Fibroblast of villous mesenchyme (primary cell): ENCODE measurements at regions not wholly inside any gene's neighbourhood (a gene's known extent, or its start where the extent isn't known, plus 50 kb on each side); places are given as distances from the start of the nearest gene placed in this dataset.
"Not testable (repeated sequence)": the region's sequence is repeated elsewhere in the genome, so short reads cannot be mapped to it uniquely, and the experiment has no call there.

ENCODE experiments used
- DNase-seq: peaks from one replicate; pipeline ENCODE4 v3.0.0-alpha.2; 2010; ENCODE audit warnings: low read depth
- H3K4me3 ChIP-seq: 2 replicates; pipeline ENCODE4 v1.5.1; 2011; ENCODE audit warnings: low read depth, mild to moderate bottlenecking, low read length
- TF ChIP-seq, protein P1 (sequence below): IDR thresholded peaks from 2 replicates; pipeline ENCODE4 v1.5.1; 2012; ENCODE audit warnings: low read depth, mild to moderate bottlenecking, low read length; ENCODE audit not compliant: insufficient read depth

GRCh38 chr13:85562282-85562681, 236.9 kb downstream of the SLITRK6 start:
- H3K4me3 ChIP-seq, result no peak overlapping the region
- TF ChIP-seq, protein P1, sequence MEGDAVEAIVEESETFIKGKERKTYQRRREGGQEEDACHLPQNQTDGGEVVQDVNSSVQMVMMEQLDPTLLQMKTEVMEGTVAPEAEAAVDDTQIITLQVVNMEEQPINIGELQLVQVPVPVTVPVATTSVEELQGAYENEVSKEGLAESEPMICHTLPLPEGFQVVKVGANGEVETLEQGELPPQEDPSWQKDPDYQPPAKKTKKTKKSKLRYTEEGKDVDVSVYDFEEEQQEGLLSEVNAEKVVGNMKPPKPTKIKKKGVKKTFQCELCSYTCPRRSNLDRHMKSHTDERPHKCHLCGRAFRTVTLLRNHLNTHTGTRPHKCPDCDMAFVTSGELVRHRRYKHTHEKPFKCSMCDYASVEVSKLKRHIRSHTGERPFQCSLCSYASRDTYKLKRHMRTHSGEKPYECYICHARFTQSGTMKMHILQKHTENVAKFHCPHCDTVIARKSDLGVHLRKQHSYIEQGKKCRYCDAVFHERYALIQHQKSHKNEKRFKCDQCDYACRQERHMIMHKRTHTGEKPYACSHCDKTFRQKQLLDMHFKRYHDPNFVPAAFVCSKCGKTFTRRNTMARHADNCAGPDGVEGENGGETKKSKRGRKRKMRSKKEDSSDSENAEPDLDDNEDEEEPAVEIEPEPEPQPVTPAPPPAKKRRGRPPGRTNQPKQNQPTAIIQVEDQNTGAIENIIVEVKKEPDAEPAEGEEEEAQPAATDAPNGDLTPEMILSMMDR, result no peak

DNA sequence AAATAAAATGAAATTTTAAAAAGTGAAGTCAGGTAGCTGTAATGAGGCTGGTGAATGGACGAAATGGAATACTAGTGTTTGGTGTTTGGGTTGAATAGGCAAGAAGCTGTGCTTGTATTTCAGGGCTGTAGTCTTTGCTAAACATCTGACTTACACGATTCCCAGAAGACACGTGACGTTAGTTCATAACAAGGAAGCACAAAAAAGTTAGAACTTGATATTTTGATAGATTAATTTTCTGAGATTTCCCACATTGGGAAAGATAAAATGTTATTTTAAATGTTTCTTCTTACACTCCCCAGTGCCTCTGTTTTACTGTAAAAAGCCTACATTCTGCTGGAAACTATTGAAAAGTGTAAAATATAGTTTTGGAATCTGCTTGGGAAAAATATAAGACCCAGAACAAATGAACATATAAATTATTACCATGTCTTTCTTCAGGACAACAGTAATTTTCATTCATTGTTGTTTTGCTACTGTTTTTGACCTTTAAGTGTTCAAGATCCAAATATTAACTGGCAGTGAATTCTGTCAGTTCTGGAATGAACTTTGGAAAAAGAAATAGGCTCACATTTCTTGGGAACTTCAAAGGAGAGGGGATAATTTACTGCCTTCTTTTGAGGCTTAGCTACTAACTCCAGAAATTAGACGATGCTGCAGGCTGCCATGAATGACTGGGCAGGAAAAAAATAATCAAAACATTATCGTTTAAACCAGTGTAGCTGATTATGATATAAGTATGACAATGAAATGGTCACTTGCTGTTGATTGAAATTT, 241.3 kb downstream of the SLITRK6 start:
- no peak overlapping the region for H3K4me3 ChIP-seq
- TF ChIP-seq, protein P1, result no peak
- DNase-seq, result no peak

More at GRCh38 chr13:85562282-85562681, 236.9 kb downstream of the SLITRK6 start:
- DNase-seq, result no peak

DNA sequence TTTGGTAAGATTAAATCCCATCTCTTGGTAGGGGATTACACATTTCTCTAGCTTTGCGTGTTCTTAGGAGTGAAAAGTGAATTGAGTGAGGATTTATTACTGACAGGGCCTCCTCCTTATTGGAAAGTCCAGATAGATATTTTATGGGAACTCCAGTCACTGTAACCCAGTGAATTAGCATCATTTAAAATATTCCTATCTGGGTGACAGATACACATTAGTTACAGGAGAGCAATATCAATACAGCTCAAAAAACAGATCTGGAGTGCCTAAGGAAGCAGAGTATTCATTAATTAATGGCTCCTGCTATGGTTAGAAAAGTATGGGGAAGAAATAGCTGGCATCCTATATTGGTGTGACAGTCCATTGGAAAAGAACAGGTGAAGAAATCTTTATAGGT, 248.2 kb downstream of the SLITRK6 start:
- DNase-seq, result no peak

DNA sequence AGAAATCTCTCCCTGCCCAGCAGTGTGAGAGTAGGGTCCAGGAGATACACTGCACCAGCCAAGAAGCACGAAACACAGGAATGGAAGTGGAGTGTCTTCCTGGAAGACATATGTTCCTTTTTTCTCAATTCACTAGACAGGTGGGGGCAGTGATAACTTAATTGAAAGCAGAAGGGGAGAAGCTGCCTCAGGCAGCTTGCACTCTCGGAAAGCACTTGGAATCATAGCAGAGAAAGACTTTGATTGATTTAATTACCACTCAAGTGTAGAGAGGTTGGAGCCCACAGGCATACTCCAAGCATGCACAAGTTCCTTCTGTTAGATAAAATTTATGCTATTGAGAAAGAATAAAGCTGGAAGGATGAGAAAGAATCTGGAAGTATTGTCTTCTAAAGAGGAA, 249.4 kb downstream of the SLITRK6 start:
- DNase-seq, result no peak
- H3K4me3 ChIP-seq, result no peak overlapping the region
- TF ChIP-seq, protein P1, result no peak

More for the DNA sequence above, 248.2 kb downstream of the SLITRK6 start:
- H3K4me3 ChIP-seq, result no peak overlapping the region
- TF ChIP-seq, protein P1, result no peak

DNA sequence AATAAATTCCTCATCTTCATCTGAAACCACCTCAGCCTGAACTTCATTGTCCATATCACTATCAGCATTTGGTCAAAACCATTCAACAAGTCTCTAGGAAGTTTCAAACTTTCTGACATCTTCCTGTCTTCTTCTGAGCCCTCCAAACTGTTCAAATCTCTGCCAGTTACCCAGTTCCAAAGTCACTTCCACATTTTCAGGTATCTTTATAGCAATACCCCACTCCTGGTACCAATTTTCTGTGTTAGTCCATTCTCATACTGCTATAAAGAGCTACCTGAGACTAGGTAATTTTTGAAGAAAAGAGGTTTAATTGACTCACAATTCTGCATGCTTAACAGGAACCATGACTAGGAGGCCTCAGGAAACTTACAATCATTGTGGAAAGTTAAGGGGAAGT, 250.4 kb downstream of the SLITRK6 start:
- not testable (repeated sequence) for H3K4me3 ChIP-seq, DNase-seq

DNA sequence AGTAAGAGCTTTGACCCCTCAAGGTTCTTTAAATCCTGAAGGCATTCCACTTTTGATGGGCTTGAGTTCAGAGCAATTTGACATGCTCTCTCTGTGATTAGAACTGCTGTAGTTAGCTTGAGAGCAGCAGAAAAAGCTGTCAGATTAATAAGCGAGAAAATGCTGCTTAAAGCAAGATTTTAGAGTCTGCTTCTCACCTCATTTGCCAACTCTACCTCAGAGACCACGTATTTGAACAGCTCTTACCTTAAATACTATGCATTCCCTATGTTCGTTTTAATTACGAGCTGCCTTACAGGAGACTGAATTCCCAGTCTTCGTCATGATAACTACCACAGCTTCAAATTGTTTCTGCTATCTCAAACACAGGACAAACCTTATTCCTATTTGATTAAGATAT, 253.4 kb downstream of the SLITRK6 start:
- no peak for DNase-seq
- TF ChIP-seq, protein P1, result no peak
- H3K4me3 ChIP-seq, result no peak overlapping the region

DNA sequence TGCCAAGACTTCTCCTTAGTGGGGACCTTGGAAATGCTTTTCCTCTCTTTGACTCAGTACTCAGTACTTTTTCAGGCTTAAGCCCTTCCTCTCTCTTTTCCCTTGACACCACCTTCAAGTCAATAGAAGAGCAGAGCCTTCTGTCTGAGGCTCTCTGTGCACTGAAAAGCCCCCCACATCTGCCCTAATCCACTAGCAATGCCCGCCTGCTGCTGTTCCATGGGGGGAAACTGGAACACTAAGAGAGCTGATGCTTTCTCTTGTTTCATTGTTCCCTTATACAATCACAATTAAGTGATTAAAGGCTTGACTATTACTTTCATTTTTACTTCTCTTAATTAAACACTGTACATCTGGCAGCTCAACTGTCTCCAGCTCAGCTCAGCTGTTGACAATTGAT, 254.5 kb downstream of the SLITRK6 start:
- DNase-seq, result no peak
- TF ChIP-seq, protein P1, result no peak
- no peak overlapping the region for H3K4me3 ChIP-seq
